ENCODE measurements at regions not wholly inside any gene's neighbourhood (a gene's known extent, or its start where the extent isn't known, plus 50 kb on each side); places are given as distances from the start of the nearest gene placed in this dataset.

DNA sequence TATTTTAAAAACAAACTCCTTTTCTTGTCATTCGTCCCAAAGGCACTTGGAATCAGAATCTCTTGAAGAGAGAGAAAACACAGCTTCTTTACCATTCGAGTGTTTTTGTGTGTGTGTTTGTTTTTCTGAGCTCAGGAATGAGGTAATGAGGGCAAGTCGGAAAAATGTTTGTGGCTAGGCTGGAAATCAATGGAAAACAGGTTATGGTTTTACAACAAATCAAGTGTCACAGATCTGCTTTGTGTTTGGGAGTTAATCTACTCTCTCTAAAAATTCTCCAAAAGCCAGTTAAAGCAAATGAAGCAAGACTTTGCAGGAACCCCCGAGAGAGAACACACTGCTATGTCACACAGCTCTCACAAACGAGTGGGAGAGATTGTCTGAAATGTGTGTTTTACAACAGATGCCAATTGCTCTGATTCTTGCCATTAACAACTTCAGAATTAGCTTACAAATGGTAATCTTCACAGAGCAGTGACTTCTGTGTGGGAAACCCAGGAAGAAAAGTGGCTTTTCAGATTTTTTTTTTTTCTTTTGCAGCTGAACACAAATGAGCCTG lies 264.1 kb downstream of the CBLL2 start:
- DNase-seq (ENCODE audit: extremely low read depth, low read depth) = no peak
- TF ChIP-seq, protein P1, sequence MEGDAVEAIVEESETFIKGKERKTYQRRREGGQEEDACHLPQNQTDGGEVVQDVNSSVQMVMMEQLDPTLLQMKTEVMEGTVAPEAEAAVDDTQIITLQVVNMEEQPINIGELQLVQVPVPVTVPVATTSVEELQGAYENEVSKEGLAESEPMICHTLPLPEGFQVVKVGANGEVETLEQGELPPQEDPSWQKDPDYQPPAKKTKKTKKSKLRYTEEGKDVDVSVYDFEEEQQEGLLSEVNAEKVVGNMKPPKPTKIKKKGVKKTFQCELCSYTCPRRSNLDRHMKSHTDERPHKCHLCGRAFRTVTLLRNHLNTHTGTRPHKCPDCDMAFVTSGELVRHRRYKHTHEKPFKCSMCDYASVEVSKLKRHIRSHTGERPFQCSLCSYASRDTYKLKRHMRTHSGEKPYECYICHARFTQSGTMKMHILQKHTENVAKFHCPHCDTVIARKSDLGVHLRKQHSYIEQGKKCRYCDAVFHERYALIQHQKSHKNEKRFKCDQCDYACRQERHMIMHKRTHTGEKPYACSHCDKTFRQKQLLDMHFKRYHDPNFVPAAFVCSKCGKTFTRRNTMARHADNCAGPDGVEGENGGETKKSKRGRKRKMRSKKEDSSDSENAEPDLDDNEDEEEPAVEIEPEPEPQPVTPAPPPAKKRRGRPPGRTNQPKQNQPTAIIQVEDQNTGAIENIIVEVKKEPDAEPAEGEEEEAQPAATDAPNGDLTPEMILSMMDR (IDR thresholded peaks at IDR 0.05; ENCODE audit: low read depth, low read length, missing control alignments) = no peak
- no peak overlapping the region for H3K4me3 ChIP-seq (replicated peaks; ENCODE audit: low read depth, low read length)

DNA sequence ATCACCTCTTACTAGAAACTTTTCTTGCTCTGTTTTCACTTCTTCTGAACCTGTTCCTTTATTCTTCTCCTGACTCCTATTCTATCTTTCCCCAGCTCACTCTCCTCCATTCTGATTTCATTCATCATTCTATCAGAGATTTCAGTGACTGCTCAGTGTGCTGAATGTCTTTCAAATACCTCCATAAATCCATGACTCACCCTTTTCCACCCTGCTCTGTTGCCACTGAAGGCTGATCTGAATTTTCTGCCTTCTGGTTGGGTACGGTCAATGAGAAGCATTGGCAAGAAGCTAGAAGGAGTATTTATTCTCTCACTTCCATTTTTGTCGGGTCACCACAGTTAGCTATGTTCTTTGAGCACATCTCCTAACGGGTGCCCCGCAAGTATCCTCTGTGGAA lies 265.9 kb downstream of the CBLL2 start:
- H3K4me3 ChIP-seq (replicated peaks; ENCODE audit: low read depth, low read length) = no peak overlapping the region
- no peak for DNase-seq (ENCODE audit: extremely low read depth, low read depth)
- TF ChIP-seq, protein P1 (IDR thresholded peaks at IDR 0.05; ENCODE audit: low read depth, low read length, missing control alignments) = no peak

DNA sequence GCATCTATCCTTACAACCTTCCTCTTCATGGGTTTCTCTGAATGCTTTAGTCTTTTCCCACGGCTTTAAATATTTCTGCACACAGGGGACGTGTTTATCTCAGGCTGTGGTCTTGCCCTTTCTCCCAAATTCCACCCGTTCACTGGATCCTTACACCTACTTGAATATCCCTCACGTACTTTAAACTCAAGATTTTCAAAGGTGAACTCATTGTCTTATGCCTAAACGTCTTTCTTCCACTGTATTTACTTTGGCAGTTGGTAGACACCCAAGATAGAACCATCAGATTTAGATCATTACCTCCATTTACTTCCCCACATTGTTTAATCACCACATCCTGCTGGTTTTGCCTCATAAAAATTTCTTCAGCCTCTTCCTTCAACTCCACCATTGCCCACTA lies 269.2 kb downstream of the CBLL2 start:
- H3K4me3 ChIP-seq (replicated peaks; ENCODE audit: low read depth, low read length) = no peak overlapping the region
- TF ChIP-seq, protein P1 (IDR thresholded peaks at IDR 0.05; ENCODE audit: low read depth, low read length, missing control alignments) = no peak
- DNase-seq (ENCODE audit: extremely low read depth, low read depth) = no peak

DNA sequence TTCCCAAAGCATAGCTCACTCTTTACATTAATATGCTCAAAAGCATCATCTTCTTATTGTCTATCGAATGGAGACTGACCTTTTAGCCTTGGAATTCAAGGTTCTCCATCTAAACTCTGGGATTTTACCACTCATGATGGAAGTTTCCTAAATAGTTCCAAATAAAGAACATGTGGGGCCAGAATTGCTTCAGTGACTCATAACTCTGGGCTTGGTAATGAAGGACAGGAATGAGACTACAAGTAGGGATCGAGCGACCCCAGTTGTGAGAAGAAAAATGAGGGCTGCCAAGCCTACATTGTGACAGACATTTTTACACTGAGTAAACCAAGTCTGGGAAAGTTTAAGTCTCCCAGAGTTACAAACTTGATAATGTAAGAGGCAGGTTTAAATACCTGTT lies 269.9 kb downstream of the CBLL2 start:
- TF ChIP-seq, protein P1 (IDR thresholded peaks at IDR 0.05; ENCODE audit: low read depth, low read length, missing control alignments) = no peak
- no peak overlapping the region for H3K4me3 ChIP-seq (replicated peaks; ENCODE audit: low read depth, low read length)
- DNase-seq (ENCODE audit: extremely low read depth, low read depth) = no peak

DNA sequence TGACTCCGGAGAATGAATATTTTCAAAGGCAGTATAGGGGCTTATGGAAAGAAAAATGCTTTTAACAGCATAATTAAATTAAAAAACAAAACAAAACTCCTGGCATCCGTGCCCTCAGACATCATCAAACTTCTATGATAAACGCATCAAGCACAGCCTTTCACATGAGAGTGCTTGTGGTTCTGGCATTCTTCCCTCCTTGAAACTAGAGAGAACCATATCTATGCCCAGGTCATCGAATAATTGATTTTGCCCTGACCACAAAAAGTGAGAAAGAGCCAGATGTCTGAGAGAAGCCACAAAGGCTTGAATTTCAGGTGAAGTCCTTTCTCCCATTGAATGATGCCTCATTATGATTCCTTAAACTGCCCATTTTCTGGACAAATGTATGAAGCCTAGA lies 286.8 kb downstream of the CBLL2 start:
- no peak overlapping the region for H3K4me3 ChIP-seq (replicated peaks; ENCODE audit: low read depth, low read length)
- no peak for DNase-seq (ENCODE audit: extremely low read depth, low read depth)
- TF ChIP-seq, protein P1 (IDR thresholded peaks at IDR 0.05; ENCODE audit: low read depth, low read length, missing control alignments) = no peak

DNA sequence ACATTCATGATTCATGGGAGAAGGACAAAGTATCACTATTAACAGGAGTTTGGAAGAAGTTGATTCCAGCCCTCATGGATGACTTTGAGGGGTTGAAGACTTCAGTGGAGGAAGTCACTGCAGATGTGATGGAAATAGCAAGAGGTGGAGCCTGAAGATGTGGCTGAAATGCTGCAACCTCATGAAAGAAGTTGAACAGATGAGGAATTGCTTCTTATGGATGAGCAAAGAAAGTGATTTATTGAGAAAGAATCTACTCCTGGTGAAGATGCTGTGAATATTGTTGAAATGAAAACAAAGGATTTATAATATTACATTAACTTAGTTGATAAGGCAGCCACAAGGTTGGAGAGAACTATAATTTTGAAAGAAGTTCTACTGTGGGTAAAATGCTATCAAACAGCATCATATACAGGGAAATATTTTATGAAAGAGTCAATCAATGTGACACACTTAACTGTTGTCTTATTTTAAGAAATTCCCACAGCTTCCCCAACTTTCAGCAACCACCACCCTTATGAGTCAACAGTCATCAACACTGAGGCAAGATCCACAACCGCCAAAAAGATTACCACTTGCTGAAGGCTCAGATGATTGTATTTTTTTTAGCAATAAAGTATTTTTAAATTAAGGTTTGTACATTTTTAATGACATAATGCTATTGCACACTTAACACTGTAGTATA lies 302.6 kb downstream of the CBLL2 start:
- no peak for DNase-seq (ENCODE audit: extremely low read depth, low read depth)
- TF ChIP-seq, protein P1 (IDR thresholded peaks at IDR 0.05; ENCODE audit: low read depth, low read length, missing control alignments) = no peak
- no peak overlapping the region for H3K4me3 ChIP-seq (replicated peaks; ENCODE audit: low read depth, low read length)

Data from HFF-Myc (cell line).